Head of caudate nucleus (tissue), 42 donors: ENCODE measurements at regions not wholly inside any gene's neighbourhood (a gene's known extent, or its start where the extent isn't known, plus 50 kb on each side); places are given as distances from the start of the nearest gene placed in this dataset.
"Not testable (repeated sequence)": the region's sequence is repeated elsewhere in the genome, so short reads cannot be mapped to it uniquely, and the experiment has no call there.

ENCODE experiments used
- DNase-seq, 42 donors: peaks; one replicate each; pipeline versions ENCODE4 v3.0.0 to v3.0.0-alpha.2; 2020 to 2021; ENCODE audit warnings: mixed read lengths in 7 of 42
- intact Hi-C: fragments of 100-400 bp; cut with DNase I; formaldehyde crosslinking; loops from one replicate; pipeline ENCODE4 v1.15.0; 2022

DNA sequence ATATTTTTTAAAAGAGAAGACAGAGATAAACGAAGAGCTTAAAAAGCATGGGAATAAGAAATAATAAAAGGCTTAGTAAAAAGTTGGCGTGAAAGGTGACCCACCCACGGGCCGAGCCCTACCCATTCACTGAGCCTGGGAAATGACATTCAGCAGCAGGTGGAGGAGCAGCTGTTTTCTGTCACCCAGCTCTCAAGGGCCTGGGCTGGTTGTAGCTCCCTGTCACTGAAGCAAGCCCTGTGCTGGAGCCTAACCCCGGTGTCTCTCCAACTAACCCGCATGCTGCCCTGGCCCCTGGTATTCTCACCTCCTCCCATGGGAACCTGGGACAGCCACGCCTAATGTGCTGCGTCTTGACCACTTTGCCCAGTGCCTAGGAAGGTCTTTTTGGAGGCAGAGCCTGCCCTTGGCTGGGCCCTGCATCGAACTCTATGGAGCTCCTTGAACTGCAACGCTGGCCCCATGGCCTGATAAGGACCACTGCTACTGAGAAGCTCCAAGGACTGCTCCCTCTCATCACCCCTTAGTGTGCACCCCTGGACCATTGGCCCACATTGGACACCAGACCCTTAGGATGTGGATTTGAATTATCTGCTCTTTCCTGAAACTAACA, 68.8 kb upstream of the IYD start:
- intact Hi-C loops = no loop called here
- DNase-seq = no peak

DNA sequence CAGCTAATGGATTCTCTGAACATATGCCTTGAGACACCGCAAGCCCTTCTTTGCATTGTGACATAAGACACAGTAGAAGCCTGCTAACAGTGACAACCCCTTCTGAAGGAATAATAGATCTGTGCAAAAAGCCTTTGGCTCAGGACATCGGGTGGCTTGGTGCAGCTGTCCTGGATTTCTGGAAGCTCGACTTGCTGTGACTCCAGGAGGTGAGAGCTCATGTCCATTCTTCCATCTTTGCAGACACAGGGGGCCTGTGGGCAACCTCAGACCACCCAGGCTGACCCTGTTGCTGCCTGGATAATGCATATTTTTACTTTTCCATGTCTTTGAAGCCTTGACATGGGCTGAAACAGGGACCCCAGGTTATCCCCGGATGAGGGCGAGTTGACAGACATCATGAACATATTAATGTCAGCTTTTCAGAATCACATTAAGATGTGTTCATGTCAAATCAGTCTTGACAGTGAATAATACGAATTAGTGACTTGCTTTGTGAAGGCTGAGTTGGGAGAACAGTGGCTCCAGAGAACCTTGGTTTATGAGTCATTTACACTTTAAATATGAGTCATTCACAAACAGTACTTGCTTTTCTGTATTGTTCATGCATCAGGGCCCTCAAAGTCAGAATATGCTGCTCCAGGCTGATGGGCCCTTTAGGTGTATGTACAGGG, 66.8 kb upstream of the IYD start:
- intact Hi-C loops = no loop called here
- peak in 3 of 42 donors; percentile 27 to 42 (median 33) for DNase-seq

DNA sequence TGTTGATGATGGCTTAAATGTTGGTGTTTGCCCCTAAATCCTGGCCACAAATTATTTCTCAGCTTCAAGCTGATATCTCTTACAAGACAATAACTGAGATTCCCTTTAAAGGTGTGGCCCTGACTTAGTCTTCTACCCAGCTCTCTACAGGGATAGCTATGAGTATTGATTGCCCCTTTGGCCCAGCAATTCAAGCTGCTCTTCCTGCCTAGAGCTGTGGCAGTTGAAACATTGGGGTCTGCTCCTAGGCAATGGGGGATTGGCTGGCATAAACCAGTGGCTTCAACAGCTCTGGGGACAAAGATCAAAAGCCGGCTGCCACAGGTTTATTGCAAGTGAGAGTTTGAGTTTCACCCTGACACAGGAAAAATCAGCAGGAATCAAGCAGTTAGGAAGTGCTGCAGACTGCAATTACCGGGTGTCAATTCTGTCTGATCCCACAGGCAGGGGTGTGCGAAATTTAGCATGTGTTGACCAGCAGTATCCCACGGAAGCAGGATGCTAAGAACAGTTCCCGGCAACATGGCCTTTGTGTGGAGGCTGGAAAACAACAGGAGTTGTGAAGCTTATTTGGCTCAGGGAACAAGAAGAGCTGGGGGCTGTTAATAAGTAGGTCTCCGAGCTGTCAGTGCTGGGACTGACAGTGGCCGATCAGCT, 66.2 kb upstream of the IYD start:
- no peak for DNase-seq
- intact Hi-C loops = no loop called here

DNA sequence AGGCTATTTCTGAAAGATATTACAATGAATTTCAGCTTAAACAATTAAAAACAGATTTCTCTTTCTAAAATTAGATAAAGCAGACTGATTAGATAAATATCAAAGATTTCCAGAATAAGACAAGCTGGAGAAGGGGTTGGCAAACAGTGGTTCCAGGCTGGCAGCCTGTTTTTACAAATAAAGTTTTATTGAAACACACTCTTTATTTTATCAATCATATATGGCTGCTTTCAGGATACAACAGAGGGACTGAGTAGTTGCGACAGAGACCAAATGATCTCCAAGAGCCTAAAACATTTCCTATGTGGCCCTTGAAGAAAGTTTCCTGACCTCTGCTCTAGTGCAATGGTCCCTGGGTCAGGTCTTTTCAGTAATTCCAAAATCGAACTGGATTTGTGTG, 65.6 kb upstream of the IYD start:
- no peak for DNase-seq
- intact Hi-C loops = no loop called here

DNA sequence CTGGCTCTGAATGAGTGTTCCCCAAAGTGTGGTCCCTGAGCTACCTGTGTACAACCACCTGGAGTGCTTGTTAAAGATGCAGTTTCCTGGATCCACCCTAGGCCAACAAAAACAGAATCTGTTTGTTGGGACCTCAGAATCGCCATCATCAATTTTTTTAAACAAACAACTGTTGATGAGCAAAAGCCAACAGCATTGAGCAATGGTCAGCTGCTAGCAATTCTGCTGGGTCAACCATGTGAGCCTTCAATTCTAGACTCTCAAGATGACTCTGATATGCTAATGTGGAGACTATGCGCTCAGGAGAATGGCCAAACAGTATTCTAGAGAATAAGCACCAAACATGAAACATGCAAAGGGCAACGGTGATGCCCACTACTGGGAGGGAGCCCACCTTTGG, 64.4 kb upstream of the IYD start:
- DNase-seq = no peak
- intact Hi-C loops = no loop called here

DNA sequence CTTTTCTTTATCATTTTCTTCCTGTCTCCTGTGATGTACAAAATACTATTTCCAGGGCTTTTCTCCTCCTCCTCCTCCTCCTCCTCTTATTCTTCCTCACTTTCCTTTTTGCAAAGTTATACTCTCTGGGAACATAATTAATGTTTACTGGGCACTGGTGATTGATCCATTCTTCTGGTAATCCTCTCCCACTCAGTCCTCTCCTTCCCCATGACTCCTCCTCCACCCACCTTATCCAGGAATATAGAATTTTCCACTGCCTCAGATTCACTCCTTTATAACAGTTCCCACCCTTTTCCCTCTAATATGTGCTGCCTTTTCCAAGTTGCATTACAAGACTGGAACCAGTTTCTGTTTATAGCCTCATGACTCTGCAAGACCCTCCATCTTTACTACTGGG, 62.5 kb upstream of the IYD start:
- DNase-seq = peak in 1 of 42 donors; percentile 25
- intact Hi-C loops = no loop called here

DNA sequence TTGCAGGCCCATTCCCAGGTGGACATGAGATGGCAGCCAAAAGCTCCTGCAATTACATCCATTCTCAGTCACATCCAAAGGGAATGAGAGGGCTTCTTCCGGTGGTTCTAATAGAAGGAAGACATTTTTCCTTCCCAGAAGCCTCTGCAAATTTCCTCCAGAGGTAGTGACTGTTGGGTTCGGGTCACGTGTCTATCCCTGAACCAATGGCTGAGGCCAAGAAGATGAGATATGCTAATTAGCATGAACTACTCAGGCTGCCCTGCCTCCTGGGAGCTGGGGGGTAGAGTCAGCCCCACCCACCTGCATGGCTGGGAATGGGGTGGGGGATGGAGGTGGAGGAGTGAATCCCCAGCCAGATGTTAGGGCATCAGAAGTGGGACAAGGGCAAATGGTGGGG, 61.3 kb upstream of the IYD start:
- intact Hi-C loops = no loop called here

DNA sequence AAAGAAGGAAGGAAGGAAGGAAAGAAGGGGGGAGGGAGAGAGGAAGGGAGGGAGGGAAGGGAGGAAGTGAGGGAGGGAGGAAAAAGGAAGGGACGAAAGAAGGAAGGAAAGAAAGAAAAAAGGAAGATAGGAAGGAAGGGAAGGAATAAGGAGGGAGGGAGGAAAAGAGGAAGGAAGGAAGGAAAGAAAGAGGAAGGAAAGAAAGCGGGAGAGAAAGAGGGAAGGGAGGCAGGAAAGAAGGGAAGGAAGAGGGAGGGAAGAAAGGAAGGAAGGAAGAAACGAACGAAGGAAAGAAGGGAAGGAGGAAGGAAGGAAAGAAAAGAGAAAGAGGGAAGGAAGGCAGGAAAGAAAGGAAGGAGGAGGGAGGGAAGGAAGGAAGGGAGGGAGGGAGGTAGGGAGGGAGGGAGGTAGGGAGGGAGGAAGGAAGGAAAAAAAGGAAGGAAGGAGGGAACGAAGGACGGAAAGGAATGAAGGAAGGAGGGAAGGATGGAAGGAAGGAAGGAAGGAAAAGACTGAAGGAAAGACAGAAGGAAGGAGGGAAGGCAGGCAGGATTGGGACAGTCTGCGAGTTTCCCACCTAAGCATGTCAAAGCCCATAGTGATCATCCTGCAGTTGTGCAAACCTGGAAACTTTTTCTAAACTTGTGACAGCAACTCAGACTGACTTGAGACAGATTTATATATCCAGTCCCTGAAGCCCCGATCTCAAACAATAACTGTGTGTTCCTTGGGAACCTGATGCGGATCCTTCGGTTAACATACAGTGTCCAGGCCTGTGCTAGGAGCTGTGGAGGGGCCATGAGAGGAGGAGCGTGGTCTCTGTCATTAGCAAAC, 59.8 kb upstream of the IYD start:
- intact Hi-C loops = no loop called here
- no peak for DNase-seq

More for the DNA sequence above, 61.3 kb upstream of the IYD start:
- no peak for DNase-seq

DNA sequence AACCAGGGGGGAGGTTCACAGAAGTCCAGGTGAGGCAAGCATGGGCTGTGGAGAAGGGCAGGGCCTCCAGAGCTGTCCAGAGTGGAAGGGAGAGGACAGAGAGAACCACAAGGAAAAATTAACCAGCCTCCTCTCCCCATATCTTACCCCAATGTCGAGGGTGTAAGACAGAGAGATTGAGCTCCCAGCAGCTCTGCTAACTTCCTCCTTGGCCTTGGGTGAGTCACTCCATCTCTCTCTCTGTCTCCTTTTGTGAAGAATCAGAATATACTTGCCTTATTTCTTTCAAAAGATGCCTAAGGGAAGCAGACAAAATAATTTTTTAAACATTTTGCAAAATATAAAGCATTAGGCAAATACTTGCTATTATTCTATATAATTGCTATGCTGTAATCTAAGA, 58.3 kb upstream of the IYD start:
- peak in 3 of 42 donors; percentile 17 to 25 (median 25) for DNase-seq
- intact Hi-C loops = no loop called here

DNA sequence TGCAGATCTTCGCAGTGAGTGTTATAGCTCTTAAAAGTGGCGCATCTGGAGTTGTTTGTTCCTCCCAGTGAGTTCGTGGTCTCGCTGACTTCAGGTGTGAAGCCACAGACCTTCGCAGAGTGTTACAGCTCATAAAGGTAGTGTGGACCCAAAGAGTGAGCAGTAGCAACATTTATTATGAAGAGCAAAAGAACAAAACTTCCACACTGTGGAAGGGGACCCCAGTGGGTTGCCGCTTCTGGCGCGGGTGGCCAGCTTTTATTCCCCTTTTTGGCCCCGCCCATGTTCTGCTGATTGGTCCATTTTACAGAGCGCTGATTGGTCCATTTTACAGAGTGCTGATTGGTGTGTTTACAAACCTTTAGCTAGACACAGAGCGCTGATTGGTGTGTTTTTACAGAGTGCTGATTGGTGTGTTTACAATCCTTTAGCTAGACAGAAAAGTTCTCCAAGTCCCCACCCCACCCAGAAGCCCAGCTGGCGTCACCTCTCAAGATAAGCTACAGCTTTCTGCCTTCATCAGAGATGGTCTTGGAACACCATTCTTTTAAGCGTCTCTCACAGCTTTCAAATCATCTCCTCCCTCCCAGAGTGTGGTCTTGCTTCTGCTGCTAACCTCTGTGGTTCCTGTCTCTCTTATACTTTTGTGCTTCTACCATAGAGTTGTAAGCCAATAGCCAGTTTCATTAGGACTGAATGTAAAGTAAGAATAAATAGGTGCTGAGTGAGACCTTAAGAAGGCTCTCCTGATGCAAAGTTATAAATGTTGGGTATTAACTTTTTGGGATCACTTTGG, 57.5 kb upstream of the IYD start:
- DNase-seq, intact Hi-C loops: not testable (repeated sequence)

DNA sequence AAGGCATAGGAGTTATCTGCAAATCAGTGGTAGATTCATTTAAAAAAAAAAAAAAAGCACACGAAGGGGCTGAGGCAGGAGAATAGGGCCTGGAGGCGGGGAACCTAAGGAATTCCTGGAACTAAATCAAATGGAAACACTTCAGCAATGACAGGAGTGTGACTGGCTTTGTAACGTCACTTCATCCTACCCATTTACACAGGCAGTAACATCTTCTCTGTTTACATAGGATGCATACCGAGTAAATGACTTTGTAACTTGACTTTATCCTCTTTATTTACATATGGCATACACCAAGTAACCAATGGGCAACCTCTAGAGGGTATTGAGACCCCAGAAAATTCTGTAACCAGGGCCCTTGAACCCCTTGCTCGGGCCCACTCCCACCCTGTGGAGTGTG, 56.4 kb upstream of the IYD start:
- intact Hi-C loops = no loop called here
- DNase-seq = no peak

DNA sequence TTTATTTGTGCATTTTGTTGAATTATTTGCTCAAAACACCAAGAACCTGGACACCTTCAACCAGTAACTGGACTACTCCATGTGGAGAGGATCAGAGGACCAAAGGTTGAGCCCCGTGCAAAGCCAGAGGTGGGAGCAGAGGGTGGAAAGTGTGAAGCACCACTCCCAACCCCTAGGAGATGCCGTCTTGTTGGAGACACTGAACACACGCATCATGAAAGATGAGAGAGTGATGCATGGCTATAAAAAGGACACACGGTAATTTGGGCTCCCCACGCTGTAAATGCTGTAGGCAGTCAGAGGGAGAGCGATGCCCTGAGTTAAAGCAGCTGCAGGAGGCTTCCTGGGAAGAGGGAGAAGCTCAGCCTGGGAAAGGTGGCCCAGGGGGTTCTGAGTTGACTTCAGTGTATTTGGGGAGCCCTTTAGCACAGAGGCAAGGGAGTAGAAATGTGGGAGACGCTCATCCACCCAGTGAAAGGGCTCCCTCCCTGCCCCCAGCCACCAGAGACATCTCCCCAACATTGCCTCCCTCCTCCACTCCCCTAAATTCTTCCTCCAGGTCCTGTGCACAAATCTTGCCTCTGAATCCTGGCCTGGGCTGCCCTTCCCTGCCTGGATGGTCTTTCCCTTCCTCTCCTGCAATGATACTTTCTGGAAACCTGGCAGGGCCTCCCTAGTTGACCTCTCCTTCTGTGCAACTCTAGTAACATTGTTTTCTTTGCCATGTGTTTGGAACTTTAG, 55.8 kb upstream of the IYD start:
- no peak for DNase-seq
- intact Hi-C loops = no loop called here

DNA sequence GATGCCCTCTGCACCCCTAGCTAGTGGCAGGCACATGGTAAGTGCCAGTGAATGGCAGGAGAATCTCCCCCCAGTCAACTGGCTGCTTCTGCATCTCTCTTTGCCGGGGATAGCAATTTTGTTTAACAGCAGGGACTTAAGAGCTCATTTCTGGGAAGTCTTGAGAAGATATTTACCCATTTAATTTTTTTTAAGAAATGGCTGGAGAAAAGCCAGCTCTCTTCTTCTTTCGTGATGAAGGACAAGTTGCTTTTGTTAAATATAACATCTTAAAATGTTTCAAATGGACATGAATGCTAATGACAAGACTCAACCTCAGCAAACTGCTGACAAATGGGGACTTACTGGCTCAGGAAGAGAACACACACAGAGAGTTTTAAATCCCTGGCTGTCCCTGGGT, 55.0 kb upstream of the IYD start:
- no peak for DNase-seq
- intact Hi-C loops = no loop called here

DNA sequence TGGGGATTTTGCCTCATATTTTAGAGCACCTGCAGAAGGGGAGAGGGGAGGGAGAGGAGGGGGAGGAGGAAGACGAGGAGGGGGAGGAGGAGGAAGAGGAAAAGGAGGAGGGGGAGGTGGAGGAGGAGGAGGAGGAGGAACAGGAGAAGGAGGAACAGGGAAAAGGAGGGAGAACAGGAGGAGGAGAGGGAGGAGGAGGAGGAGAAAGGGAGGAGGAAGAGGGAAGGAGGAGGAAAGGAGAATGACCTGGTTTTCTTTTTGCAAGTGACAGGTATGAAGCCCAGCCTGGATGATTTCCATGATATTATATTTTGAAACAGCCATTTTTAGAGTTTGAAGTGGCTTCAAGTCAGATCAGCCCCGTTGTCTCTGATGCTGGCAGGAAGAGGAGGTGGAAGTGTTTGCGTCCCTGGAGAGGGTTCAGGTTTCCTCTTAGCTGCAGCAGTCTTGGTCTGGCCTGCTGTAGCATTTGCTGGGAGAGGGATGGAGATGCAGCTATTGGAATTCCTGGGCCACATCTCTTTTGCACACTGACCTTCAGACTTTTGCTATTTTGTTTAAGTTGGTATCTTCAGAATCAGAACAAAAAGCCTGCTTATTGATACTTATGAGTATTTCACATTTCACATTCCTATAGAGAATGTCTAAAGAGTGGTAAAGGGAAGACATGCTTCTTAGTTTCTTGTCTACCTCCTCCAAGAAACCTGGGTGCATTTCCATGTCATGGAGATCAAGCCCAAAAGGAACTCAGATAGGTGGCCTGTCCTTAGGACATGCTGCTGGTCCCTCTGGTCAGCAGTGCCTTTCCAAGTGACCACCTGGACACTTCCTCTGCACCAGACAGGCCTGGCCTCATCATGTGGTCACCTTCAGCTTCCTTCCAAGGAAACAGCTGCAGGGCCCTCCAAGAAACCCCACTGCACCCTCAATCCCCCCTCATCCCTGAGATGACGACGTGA, 54.3 kb upstream of the IYD start:
- peak in 7 of 42 donors; percentile 10 to 62 (median 31) for DNase-seq

DNA sequence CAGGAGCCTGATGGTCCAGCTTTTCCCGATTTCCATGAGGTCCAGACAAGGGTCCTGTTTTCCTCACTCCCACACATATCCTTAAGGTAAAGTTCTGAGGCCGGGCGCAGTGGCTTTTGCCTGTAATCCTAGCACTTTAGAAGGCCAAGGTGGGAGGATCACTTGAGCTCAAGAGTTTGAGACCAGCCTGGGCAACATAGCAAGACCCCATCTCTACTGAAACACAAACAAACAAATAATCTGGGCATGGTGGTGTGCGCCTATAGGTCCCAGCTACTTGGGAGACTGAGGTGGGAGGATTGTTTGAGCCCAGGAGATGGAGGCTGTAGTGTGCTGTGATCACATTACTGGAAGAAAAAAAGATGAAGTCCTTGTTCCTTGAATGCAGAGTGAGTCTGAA, 53.2 kb upstream of the IYD start:
- intact Hi-C loops = no loop called here
- DNase-seq = no peak

More for the DNA sequence above, 54.3 kb upstream of the IYD start:
- intact Hi-C loops = no loop called here

DNA sequence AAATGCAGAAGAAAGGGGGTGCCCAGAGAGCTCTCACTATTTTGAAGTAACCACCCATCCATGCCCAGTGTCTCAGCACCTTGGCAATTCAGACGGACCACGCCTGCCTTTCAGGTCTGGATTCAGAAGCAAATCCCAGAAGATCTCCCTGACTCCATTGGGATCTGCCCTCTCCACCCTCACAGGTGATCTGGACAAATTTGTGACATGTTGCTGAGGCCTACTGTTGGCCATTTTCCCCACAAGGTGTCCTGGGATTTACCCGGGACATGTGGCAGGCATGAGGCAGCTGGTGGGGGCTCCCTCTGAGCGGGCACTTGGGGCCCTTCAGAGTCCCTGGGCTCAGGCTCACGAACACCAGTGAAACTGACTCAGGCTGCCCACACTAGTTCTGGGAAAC, 51.9 kb upstream of the IYD start:
- intact Hi-C loops = no loop called here
- no peak for DNase-seq
